Ectodermal cell (in vitro differentiated cells): ENCODE measurements at regions not wholly inside any gene's neighbourhood (a gene's known extent, or its start where the extent isn't known, plus 50 kb on each side); places are given as distances from the start of the nearest gene placed in this dataset.

Source experiments
- H3K27ac ChIP-seq: 2 replicates; pipeline ENCODE4 v1.7.0; 2013; ENCODE audit warnings: mild to moderate bottlenecking, low read depth, low read length; ENCODE audit not compliant: insufficient read depth, poor library complexity, severe bottlenecking
- H3K27me3 ChIP-seq: 2 replicates; pipeline ENCODE4 v1.7.0; 2013; ENCODE audit warnings: mild to moderate bottlenecking, low read length; ENCODE audit not compliant: insufficient read depth, control insufficient read depth, poor library complexity, severe bottlenecking
- H3K36me3 ChIP-seq: one replicate; pipeline ENCODE4 v1.7.0; 2013; ENCODE audit warnings: low read length; ENCODE audit not compliant: control insufficient read depth, insufficient read depth
- H3K4me1 ChIP-seq: one replicate; pipeline ENCODE4 v1.7.0; 2013; ENCODE audit warnings: low read length; ENCODE audit not compliant: control insufficient read depth, insufficient read depth
- H3K4me3 ChIP-seq: 2 replicates; pipeline ENCODE4 v1.7.0; 2013; ENCODE audit warnings: low read depth, low read length, control low read depth; ENCODE audit not compliant: insufficient read depth
- H3K9me3 ChIP-seq: 2 replicates; pipeline ENCODE4 v1.7.0; 2013; ENCODE audit warnings: mild to moderate bottlenecking, low read length, moderate library complexity; ENCODE audit not compliant: control insufficient read depth
- WGBS, 2 experiments: methylation state at CpG; one replicate each; pipeline ENCODE4 v1.1.7; 2013; ENCODE audit warnings: missing lambda C conversion rate in 2 of 2; 5-methylcytosine and 5-hydroxymethylcytosine counted together

DNA sequence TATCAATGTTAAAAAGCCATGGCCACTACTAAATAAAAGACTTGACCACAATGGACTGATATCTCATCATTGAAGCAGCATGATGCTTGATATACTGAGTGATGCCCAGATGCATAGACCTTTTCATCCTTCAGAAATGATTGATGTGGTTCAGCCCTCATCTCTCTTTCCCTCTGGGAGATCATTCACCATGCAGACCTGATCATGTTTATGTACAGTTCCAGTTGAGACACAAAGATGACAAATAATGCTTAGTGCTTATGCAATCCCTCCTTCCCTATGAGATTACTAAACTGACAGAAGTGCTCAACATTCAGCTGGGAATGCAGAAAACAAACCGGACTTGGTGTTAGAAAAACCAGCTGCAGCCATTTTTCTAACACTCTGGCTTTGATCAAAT is 91.9 kb upstream of the TLR4 start:
- H3K36me3 ChIP-seq, result no peaks in the 10 kb centered on the region
- no peak overlapping the region for H3K27ac ChIP-seq
- 91 to 93% methylated on average over 1 of the region's 1 CpG for whole genome bisulfite sequencing, 2 experiments
- no peak overlapping the region for H3K4me3 ChIP-seq
- H3K4me1 ChIP-seq, result peaks cover 7% of the 10 kb centered on the region
- no peaks in the 10 kb centered on the region for H3K9me3 ChIP-seq
- H3K27me3 ChIP-seq, result no peaks in the 10 kb centered on the region

DNA sequence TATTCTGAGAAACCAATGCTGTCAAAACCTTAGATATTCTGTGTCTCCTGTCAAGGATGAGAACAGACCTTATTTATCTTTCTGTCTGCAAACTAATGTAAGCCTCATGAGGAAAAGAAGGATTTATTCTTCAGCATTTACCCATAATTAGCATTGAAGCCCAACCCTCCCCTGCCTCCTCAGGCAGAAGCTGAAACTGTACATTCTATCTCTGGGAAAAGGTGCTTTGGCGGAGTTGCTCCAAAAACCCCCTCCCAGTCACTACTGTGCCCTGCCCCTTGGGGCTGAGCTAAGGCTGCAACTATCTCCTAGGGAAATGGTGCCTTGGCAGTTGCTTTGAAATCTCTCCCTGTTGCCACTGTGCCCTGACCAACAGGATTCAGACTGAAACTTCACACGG is 106.2 kb upstream of the TLR4 start:
- Histone ChIP-seq H3K4me3 (no peak overlapping the region), H3K9me3 (no peaks in the 10 kb centered on the region), H3K4me1 (no peaks in the 10 kb centered on the region), H3K27ac (no peak overlapping the region), H3K36me3 (no peaks in the 10 kb centered on the region), H3K27me3 (no peaks in the 10 kb centered on the region)
- WGBS, 2 experiments, result 94 to 96% methylated on average over 2 of the region's 2 CpGs

DNA sequence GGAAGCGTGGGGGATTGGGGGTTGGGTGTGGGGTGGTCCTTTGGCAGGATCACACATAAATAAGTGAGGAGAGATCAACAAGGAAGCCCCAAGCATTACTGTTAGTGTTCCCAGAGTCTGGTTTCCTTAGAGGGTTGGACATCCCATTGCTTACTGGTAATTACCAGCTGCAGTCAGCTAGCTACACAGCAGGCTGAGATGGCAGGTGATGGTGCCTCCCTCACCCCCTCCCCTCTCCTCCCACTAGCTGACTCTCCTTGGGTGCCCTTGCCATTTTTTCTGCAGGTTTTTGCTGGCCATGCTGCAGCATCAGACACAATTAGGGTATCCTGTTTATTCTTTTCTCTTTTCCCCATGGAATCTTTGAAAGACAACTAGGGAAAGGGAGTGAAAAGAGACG is 107.5 kb upstream of the TLR4 start:
- WGBS, 2 experiments, result 84 to 86% methylated on average over 2 of the region's 2 CpGs
- Histone ChIP-seq H3K4me3 (no peak overlapping the region), H3K36me3 (no peaks in the 10 kb centered on the region), H3K4me1 (no peaks in the 10 kb centered on the region), H3K27me3 (no peaks in the 10 kb centered on the region), H3K27ac (no peak overlapping the region), H3K9me3 (no peaks in the 10 kb centered on the region)

DNA sequence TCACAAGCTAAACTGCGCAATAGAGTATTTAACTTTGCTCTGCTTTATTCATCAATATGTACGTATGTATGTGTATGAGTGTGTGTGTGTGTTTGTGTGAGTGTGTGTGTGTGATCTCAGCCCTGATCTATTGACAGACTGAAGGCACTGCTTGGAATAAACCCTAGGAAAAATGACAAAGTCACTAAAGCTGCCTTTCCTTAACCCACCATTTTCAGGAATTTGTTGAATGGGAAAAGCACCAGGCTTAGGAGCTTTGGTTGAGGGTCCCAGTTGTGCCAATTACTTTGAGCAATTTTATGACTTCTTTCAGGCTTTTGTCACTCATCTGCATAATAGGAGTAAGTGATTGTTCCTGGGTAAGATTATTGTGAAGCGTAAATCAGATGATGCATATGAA is 108.6 kb upstream of the TLR4 start:
- H3K36me3 ChIP-seq, result no peaks in the 10 kb centered on the region
- no peaks in the 10 kb centered on the region for H3K4me1 ChIP-seq
- no peaks in the 10 kb centered on the region for H3K27me3 ChIP-seq
- 69 to 86% methylated on average over 2 to 3 of the region's 3 CpGs for WGBS, 2 experiments
- peaks cover 3% of the 10 kb centered on the region for H3K9me3 ChIP-seq
- H3K27ac ChIP-seq, result no peak overlapping the region
- H3K4me3 ChIP-seq, result no peak overlapping the region

DNA sequence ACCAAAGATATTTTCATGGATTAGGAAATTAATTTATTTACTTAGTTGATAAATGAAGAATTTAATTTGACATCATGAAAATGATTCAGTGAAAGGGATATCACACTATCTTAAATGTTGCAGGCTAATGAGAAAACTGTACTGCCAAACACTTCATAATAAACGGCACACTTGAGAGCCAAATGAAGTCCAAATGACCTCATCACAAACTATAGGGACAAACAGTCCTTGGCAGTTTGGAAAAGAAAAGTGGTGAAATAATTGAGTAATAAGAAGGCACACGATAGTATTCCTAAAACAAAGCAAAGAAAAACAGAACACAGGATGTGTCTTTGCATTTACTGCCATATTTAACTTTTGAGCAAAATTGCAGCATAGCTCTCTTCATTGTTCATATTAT is 116.9 kb upstream of the TLR4 start:
- no peak overlapping the region for H3K27ac ChIP-seq

DNA sequence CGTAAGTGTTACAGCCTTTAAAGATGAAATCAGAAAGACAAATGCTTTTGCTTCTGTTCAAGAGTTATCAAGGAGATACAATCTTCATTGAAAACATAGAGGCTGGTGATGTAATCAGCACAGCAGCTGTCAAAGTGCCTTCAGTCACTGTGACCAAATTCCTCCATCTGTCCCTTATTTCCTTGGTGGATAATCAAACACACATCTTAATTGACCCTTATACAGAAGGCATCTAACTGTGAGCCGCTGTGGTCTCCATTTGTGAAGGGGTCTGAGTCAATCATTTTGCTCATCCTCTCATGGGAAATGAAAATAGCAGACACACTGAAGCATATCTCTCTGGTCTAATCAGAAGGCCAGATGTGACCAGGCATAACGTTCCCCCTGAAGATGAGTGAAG is 130.1 kb upstream of the TLR4 start:
- H3K36me3 ChIP-seq, result no peaks in the 10 kb centered on the region
- H3K4me3 ChIP-seq, result no peak overlapping the region
- 92 to 98% methylated on average over 3 of the region's 3 CpGs for WGBS, 2 experiments

More for the DNA sequence above, 116.9 kb upstream of the TLR4 start:
- H3K4me3 ChIP-seq, result no peak overlapping the region
- H3K36me3 ChIP-seq, result no peaks in the 10 kb centered on the region
- no peaks in the 10 kb centered on the region for H3K4me1 ChIP-seq
- WGBS, 2 experiments, result 97 to 100% methylated on average over 1 to 2 of the region's 2 CpGs
- no peaks in the 10 kb centered on the region for H3K27me3 ChIP-seq
- peaks cover 3% of the 10 kb centered on the region for H3K9me3 ChIP-seq

DNA sequence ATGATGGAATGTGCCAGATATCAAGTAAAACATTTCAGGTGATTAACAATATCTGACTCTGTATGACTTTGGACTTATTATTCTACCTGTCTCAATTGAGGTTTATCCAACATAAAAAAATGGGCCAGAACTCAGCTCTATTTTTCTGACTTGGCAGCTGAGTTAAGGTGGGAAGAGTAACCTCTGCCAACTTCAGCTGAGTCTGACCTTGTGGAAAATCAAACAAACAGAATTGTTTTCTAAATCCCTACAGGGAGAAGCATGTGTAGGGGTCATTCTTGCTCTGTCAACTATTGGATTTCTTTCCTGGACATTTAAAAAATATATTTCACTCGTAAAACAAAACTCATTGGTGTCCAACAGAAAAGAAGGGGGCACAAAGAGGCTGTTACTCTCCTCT is 139.4 kb upstream of the TLR4 start:
- WGBS, 2 experiments, result 96 to 100% methylated on average over 1 of the region's 1 CpG
- Histone ChIP-seq H3K9me3 (no peaks in the 10 kb centered on the region), H3K4me3 (no peak overlapping the region), H3K27me3 (no peaks in the 10 kb centered on the region), H3K4me1 (no peaks in the 10 kb centered on the region), H3K36me3 (no peaks in the 10 kb centered on the region), H3K27ac (no peak overlapping the region)

More for the DNA sequence above, 130.1 kb upstream of the TLR4 start:
- Histone ChIP-seq H3K27me3 (no peaks in the 10 kb centered on the region), H3K4me1 (no peaks in the 10 kb centered on the region), H3K27ac (no peak overlapping the region), H3K9me3 (no peaks in the 10 kb centered on the region)

DNA sequence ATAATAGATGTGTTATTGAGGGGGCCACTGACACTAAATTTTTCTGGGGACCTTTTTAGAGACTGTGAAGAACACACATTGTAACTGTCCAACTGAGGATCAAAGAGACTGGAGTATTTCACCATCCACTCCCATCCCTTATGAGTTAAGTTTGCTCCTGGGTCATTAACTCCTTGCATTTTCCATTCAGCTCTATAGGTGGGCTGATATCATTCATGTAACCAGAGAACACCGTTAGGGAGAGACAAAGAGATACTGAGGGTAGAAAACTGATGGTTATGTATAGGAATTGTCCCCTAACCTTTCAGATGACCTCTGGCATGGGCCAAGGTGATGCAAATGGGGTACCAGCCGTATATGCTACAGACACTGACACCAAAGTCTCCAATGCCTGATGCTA is 142.4 kb upstream of the TLR4 start:
- Histone ChIP-seq H3K4me1 (no peaks in the 10 kb centered on the region), H3K9me3 (no peaks in the 10 kb centered on the region), H3K27me3 (no peaks in the 10 kb centered on the region), H3K4me3 (no peak overlapping the region), H3K27ac (no peak overlapping the region), H3K36me3 (no peaks in the 10 kb centered on the region)
- 74 to 87% methylated on average over 2 of the region's 2 CpGs for WGBS, 2 experiments

DNA sequence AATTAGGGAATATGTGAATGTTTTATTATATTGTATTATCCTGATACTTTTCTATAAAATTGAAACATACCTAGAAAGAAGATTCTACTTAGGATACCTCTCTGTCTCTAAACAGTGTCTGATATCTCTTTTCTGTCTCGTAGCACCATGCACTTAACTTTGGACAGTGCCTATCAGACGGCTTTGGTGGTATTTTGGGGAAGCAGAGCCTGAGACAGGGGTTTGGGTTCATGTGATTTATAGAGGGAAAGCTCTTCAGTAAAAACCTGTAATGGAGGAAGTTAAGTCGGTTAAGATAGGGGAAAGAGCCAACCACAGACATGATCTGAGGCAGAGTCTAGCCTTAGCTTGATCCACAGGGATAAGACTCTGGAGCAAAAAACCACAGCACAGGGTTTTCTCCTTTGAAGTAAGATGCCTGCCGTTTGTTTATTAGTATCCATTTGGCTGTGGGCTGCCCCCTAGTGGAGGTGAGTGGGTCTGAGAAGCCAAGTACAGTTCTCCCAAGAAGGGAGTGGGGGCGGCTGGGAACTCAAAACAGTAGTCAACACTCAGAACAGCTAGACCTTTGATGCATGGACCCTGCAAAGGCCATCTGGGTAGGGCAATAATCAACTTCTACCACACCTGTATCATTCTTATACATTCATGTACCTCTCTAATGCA is 141.2 kb upstream of the ASTN2 start:
- Histone ChIP-seq H3K27me3 (no peaks in the 10 kb centered on the region), H3K4me3 (no peak overlapping the region), H3K9me3 (no peaks in the 10 kb centered on the region), H3K36me3 (no peaks in the 10 kb centered on the region), H3K4me1 (no peaks in the 10 kb centered on the region), H3K27ac (no peak overlapping the region)
- 65 to 75% methylated on average over 5 of the region's 5 CpGs for WGBS, 2 experiments

DNA sequence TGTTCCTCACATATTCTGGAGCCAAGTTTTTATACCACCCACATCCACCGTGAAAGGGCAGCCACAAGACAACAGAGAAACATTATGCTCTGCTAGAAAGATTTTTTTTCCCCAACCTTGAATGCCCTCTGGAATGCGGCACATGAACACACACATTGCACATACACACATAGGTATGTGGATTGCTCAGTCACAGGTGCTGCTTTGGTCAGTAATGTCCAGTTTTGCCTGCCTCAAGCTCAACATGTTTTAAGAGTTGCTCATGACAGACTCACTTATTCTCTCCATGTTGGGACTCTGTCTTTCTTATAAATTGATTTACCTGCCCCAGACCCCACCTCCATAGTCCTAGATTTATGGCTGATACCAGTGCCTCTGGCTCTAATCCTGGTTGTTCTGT is 138.0 kb upstream of the ASTN2 start:
- H3K9me3 ChIP-seq, result no peaks in the 10 kb centered on the region
- 95 to 98% methylated on average over 2 of the region's 2 CpGs for WGBS, 2 experiments
- H3K4me1 ChIP-seq, result peaks cover 3% of the 10 kb centered on the region
- H3K27ac ChIP-seq, result no peak overlapping the region
- no peak overlapping the region for H3K4me3 ChIP-seq
- H3K27me3 ChIP-seq, result no peaks in the 10 kb centered on the region
- no peaks in the 10 kb centered on the region for H3K36me3 ChIP-seq

DNA sequence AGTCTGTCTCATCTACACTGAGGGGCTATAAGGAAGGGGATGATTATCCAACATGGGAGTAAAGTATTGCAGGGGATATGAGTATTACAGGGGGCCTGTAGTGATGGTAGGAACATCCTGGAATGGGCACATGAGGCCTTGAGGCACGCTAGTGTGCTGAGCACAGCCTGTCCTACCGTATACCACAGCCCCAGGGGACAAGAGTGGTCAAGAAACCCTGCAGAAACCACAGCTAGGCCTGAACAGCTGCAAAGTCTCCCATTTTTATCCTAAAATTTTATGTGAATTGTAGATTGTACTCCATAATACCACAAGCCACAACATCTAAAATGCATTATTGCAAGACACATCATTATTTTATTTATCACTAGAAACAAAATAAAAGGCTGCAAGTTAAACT is 136.3 kb upstream of the ASTN2 start:
- H3K4me1 ChIP-seq, result peaks cover 3% of the 10 kb centered on the region
- 73% methylated on average over 2 of the region's 2 CpGs for WGBS, 2 experiments
- no peaks in the 10 kb centered on the region for H3K27me3 ChIP-seq
- H3K9me3 ChIP-seq, result no peaks in the 10 kb centered on the region
- no peak overlapping the region for H3K4me3 ChIP-seq
- no peak overlapping the region for H3K27ac ChIP-seq
- H3K36me3 ChIP-seq, result no peaks in the 10 kb centered on the region
